Smooth muscle cell (in vitro differentiated cells): ENCODE measurements at regions not wholly inside any gene's neighbourhood (a gene's known extent, or its start where the extent isn't known, plus 50 kb on each side); places are given as distances from the start of the nearest gene placed in this dataset.

Experiments
- DNase-seq: peaks from one replicate; lab custom pipeline; 2025; ENCODE audit not compliant: unreplicated experiment; lab: John Stamatoyannopoulos, UW
- H2AFZ ChIP-seq: fragments of 200-600 bp; sonication (generic); 2 replicates; pipeline ENCODE4 v1.6.0; 2016; ENCODE audit warnings: antibody characterized with exemption, low read depth, mild to moderate bottlenecking
- H3F3A ChIP-seq: fragments of 200-600 bp; sonication (generic); 2 replicates; pipeline ENCODE4 v1.6.0; 2017; ENCODE audit warnings: antibody characterized with exemption, low read depth
- H3K27ac ChIP-seq: fragments of 200-600 bp; sonication (generic); 2 replicates; pipeline ENCODE4 v1.5.1; 2016; ENCODE audit warnings: low read depth, mild to moderate bottlenecking
- H3K27me3 ChIP-seq: fragments of 200-600 bp; sonication (generic); 2 replicates; pipeline ENCODE4 v1.6.1; 2016; ENCODE audit warnings: low read depth, mild to moderate bottlenecking
- H3K36me3 ChIP-seq: fragments of 200-600 bp; sonication (generic); 2 replicates; pipeline ENCODE4 v1.5.1; 2016; ENCODE audit warnings: low read depth
- H3K4me1 ChIP-seq: fragments of 200-600 bp; sonication (generic); 2 replicates; pipeline ENCODE4 v1.5.1; 2016; ENCODE audit warnings: low read depth
- H3K4me2 ChIP-seq: fragments of 200-600 bp; sonication (generic); 2 replicates; pipeline ENCODE4 v1.6.0; 2016; ENCODE audit warnings: mild to moderate bottlenecking
- H3K4me3 ChIP-seq: fragments of 200-600 bp; sonication (generic); 2 replicates; pipeline ENCODE4 v1.5.1; 2016; ENCODE audit warnings: mild to moderate bottlenecking
- H3K79me2 ChIP-seq: fragments of 200-600 bp; sonication (generic); 2 replicates; pipeline ENCODE4 v1.6.0; 2016; ENCODE audit warnings: low read depth, mild to moderate bottlenecking
- H3K9ac ChIP-seq: fragments of 200-600 bp; sonication (generic); 2 replicates; pipeline ENCODE4 v1.6.0; 2016; ENCODE audit warnings: low read depth
- H3K9me3 ChIP-seq: fragments of 200-600 bp; sonication (generic); replicated peaks from 2 replicates; pipeline ENCODE4 v1.5.1; 2016; ENCODE audit warnings: low read depth
- H4K20me1 ChIP-seq: fragments of 200-600 bp; sonication (generic); 2 replicates; pipeline ENCODE4 v1.6.0; 2016; ENCODE audit warnings: low read depth
- WGBS: methylation state at CpG from one replicate; pipeline ENCODE4 v1.1.7; 2016; ENCODE audit warnings: low lambda C conversion rate; 5-methylcytosine and 5-hydroxymethylcytosine counted together
- TF ChIP-seq, protein P1 (sequence below): fragments of 200-600 bp; sonication (generic); IDR thresholded peaks from 2 replicates; pipeline ENCODE4 v1.5.1; 2017; ENCODE audit warnings: borderline replicate concordance, mild to moderate bottlenecking, antibody characterized with exemption; ENCODE audit not compliant: insufficient read depth, poor library complexity, severe bottlenecking

DNA sequence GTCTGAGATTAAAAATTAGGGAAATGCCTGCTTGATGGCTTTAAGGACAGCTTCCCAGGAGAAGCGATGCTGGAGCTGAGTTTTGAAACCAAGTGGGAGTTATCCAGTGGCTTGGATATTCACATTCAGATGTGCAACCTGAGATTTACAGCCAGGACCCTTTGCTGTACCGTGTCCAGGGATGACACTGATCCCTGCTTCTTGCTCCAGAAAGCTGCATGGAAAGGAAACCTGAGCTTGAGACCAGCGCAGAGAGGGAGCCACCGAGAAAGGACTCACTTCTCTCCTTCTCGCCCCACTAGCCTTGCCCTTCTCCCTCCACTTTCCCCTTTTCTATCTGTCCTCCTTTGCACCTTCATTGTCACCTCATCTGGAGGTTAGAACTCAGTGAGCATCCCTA lies 254.5 kb upstream of the PPARGC1A start:
- H3F3A ChIP-seq, result no peaks in the 10 kb centered on the region
- H4K20me1 ChIP-seq, result no peaks in the 10 kb centered on the region
- H3K36me3 ChIP-seq, result no peaks in the 10 kb centered on the region
- no peak overlapping the region for H3K4me3 ChIP-seq
- no peaks in the 10 kb centered on the region for H3K79me2 ChIP-seq
- DNase-seq, result no peak
- no peak overlapping the region for H3K27ac ChIP-seq
- no peak overlapping the region for H3K9ac ChIP-seq
- no peaks in the 10 kb centered on the region for H3K9me3 ChIP-seq
- no peak overlapping the region for H3K4me2 ChIP-seq
- 94% methylated on average over 5 of the region's 5 CpGs for WGBS
- TF ChIP-seq, protein P1, sequence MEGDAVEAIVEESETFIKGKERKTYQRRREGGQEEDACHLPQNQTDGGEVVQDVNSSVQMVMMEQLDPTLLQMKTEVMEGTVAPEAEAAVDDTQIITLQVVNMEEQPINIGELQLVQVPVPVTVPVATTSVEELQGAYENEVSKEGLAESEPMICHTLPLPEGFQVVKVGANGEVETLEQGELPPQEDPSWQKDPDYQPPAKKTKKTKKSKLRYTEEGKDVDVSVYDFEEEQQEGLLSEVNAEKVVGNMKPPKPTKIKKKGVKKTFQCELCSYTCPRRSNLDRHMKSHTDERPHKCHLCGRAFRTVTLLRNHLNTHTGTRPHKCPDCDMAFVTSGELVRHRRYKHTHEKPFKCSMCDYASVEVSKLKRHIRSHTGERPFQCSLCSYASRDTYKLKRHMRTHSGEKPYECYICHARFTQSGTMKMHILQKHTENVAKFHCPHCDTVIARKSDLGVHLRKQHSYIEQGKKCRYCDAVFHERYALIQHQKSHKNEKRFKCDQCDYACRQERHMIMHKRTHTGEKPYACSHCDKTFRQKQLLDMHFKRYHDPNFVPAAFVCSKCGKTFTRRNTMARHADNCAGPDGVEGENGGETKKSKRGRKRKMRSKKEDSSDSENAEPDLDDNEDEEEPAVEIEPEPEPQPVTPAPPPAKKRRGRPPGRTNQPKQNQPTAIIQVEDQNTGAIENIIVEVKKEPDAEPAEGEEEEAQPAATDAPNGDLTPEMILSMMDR, result no peak
- no peaks in the 10 kb centered on the region for H3K4me1 ChIP-seq
- H3K27me3 ChIP-seq, result no peaks in the 10 kb centered on the region
- H2AFZ ChIP-seq, result no peak overlapping the region

DNA sequence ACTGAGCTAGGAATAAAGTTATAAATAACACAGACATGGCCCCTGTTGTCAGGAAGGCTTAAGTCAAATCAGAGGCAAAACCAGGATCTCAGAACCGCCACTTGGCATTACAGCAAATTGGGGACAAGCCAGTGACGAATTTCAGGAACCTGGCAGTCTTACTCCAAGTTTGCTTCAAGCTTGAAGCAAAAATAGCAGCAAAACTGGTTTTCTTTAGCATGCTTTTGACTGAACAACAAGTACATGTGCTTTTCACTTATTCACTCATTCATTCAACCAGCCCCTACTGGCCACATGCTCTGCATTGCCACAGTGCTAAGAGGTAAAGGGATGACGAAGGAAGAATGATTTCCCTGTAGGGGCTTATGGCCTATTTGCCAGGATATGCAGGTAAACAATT lies 253.9 kb upstream of the PPARGC1A start:
- H4K20me1 ChIP-seq, result no peaks in the 10 kb centered on the region
- TF ChIP-seq, protein P1, result no peak
- H3F3A ChIP-seq, result no peaks in the 10 kb centered on the region
- no peak overlapping the region for H3K9ac ChIP-seq
- no peak for DNase-seq
- no peaks in the 10 kb centered on the region for H3K79me2 ChIP-seq
- 82% methylated on average over 3 of the region's 3 CpGs for WGBS
- no peaks in the 10 kb centered on the region for H3K27me3 ChIP-seq
- no peaks in the 10 kb centered on the region for H3K4me1 ChIP-seq
- no peak overlapping the region for H3K27ac ChIP-seq
- no peaks in the 10 kb centered on the region for H3K36me3 ChIP-seq
- no peak overlapping the region for H3K4me3 ChIP-seq
- no peak overlapping the region for H3K4me2 ChIP-seq
- H3K9me3 ChIP-seq, result no peaks in the 10 kb centered on the region
- no peak overlapping the region for H2AFZ ChIP-seq

DNA sequence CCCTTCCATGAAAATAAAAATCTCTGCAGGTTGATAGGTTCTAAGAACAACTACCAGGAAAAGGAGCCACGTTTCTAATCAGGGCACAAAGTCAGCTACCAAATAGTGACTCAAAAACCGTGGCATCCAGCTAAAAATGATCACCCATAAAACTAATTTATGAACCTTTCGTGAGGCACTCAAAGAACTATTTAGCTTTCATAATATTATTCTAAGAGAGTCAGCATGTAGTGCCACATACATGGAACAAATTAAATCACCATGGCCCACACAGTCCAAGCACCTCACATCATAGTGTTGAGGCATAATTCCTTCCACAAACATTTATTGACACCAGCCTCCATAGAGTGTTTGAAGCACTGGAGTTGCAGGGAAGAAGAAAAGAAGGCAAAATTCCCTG lies 252.0 kb upstream of the PPARGC1A start:
- TF ChIP-seq, protein P1, result no peak
- Histone ChIP-seq H3K4me2 (no peak overlapping the region), H3K4me3 (no peak overlapping the region), H4K20me1 (no peaks in the 10 kb centered on the region), H3F3A (no peaks in the 10 kb centered on the region), H3K27ac (no peak overlapping the region), H3K4me1 (no peaks in the 10 kb centered on the region), H3K36me3 (no peaks in the 10 kb centered on the region), H3K27me3 (no peaks in the 10 kb centered on the region), H3K9ac (no peak overlapping the region), H3K9me3 (no peaks in the 10 kb centered on the region), H2AFZ (no peak overlapping the region), H3K79me2 (no peaks in the 10 kb centered on the region)
- 78% methylated on average over 3 of the region's 3 CpGs for WGBS
- DNase-seq, result no peak

DNA sequence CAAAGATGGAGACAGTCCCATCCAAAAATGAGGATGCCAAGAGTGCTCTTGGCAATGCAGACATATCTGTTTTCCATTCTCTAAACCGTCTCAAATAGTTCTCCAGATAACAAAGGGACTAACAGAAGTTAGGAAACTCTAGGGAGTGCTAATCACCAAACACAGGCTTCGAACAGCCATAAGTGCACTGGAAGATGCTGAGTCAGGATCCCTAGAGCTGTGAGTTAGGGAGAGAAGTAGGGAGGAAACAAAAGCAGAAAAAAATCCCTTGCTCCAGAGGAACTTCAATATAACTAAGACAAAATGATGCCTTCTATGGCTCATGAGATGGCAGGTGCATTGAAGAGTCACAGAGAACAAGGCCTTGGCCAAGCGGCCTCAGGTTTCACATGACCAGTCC lies 251.0 kb upstream of the PPARGC1A start:
- Histone ChIP-seq H4K20me1 (no peaks in the 10 kb centered on the region), H3K27me3 (no peaks in the 10 kb centered on the region), H3K4me1 (no peaks in the 10 kb centered on the region), H3F3A (no peaks in the 10 kb centered on the region), H2AFZ (no peak overlapping the region), H3K36me3 (no peaks in the 10 kb centered on the region), H3K9me3 (no peaks in the 10 kb centered on the region), H3K9ac (no peak overlapping the region), H3K4me3 (no peak overlapping the region), H3K79me2 (no peaks in the 10 kb centered on the region), H3K27ac (no peak overlapping the region), H3K4me2 (no peak overlapping the region)
- no peak for DNase-seq
- WGBS, result 82% methylated on average over 3 of the region's 3 CpGs
- TF ChIP-seq, protein P1, result no peak
